HepG2 (cell line): ENCODE measurements at regions not wholly inside any gene's neighbourhood (a gene's known extent, or its start where the extent isn't known, plus 50 kb on each side); places are given as distances from the start of the nearest gene placed in this dataset.

ENCODE experiments used
- ATAC-seq: fragments of 200-7000 bp; cut with Tn5 transposase; 3 replicates; pipeline ENCODE4 v1.9.1; 2020; ENCODE audit warnings: mild to moderate bottlenecking, moderate library complexity
- BruUV-seq: library from RNA; stranded (reverse); fragments of 400-500 nt; replicated peaks from 2 replicates; lab custom pipeline; 2021; lab: Mats Ljungman, UMichigan
- CTCF ChIA-PET: fragments of 300-600 bp; formaldehyde crosslinking; extraction: SDS; loops from one replicate; lab custom pipeline; 2021; ENCODE audit warnings: low total read pairs, inconsistent platforms, low intra/inter-chr PET ratio; lab: Yijun Ruan, JAX
- POLR2A ChIA-PET: fragments of 350-600 bp; sonication (Branson Sonifier 250); formaldehyde crosslinking; loops from one replicate; lab custom pipeline; 2020; ENCODE audit warnings: antibody characterized with exemption, inconsistent platforms; lab: Yijun Ruan, JAX
- DNase-seq: peaks from one replicate; pipeline ENCODE4 v3.0.0-alpha.2; 2015; ENCODE audit warnings: low spot score
- FAIRE-seq: peaks from 3 replicates; lab custom pipeline; 2011; peaks lifted over from hg19 to GRCh38; lab: Jason Lieb, UNC
- H2AFZ ChIP-seq: one replicate; pipeline ENCODE4 v1.6.1; 2011; ENCODE audit warnings: low read length, inconsistent platforms
- H3K27ac ChIP-seq: fragments of 300-600 bp; 3 replicates; pipeline ENCODE4 v1.8.0; 2011; ENCODE audit warnings: mixed run types, mild to moderate bottlenecking, mixed read lengths, low read length, inconsistent platforms; ENCODE audit not compliant: insufficient read depth; ENCODE audit errors: extremely low read length
- H3K27me3 ChIP-seq, 2 experiments: fragments of 200-600 bp in 1 of 2; 2 replicates in 1 of 2; 3 replicates in 1 of 2; pipeline versions ENCODE4 v1.6.0 to v1.8.0; 2011; ENCODE audit warnings: low read length in 2 of 2, mild to moderate bottlenecking in 2 of 2, moderate library complexity in 2 of 2, inconsistent platforms in 1 of 2; ENCODE audit not compliant: insufficient read depth in 2 of 2, control insufficient read depth in 1 of 2
- H3K36me3 ChIP-seq, 2 experiments: fragments of 200-600 bp in 1 of 2; replicated peaks in 1 of 2; 2 replicates in 1 of 2; 3 replicates in 1 of 2; pipeline versions ENCODE4 v1.5.1 to v1.8.0; 2011; ENCODE audit warnings: low read length in 2 of 2, inconsistent platforms in 1 of 2; ENCODE audit not compliant: insufficient read depth in 2 of 2, control insufficient read depth in 1 of 2
- H3K4me1 ChIP-seq: 2 replicates; pipeline ENCODE4 v1.5.1; 2012; ENCODE audit warnings: low read length, inconsistent platforms; ENCODE audit not compliant: insufficient read depth
- H3K4me2 ChIP-seq: 2 replicates; pipeline ENCODE4 v1.6.0; 2011; ENCODE audit warnings: low read depth, low read length, inconsistent platforms
- H3K4me3 ChIP-seq, 3 experiments: fragments of 200-600 bp in 1 of 3; sonication (generic), shearing (Covaris generic) in 1 of 3; replicated peaks in 1 of 3; 2 replicates each; pipeline ENCODE4 v1.5.1; 2011 to 2016; ENCODE audit warnings: low read length in 3 of 3, inconsistent platforms in 2 of 3, low read depth in 2 of 3, mild to moderate bottlenecking in 2 of 3, control low read depth in 1 of 3, mixed read lengths in 1 of 3; ENCODE audit not compliant: insufficient read depth in 1 of 3
- H3K79me2 ChIP-seq: one replicate; pipeline ENCODE4 v1.6.1; 2011; ENCODE audit warnings: low read length, inconsistent platforms; ENCODE audit not compliant: insufficient read depth
- H3K9ac ChIP-seq: 2 replicates; pipeline ENCODE4 v1.6.0; 2011; ENCODE audit warnings: mild to moderate bottlenecking, low read depth, low read length, inconsistent platforms; ENCODE audit not compliant: insufficient read depth
- H3K9me3 ChIP-seq: 2 replicates; pipeline ENCODE4 v1.5.1; 2012; ENCODE audit warnings: mild to moderate bottlenecking, low read length
- H4K20me1 ChIP-seq: 2 replicates; pipeline ENCODE4 v1.6.0; 2011; ENCODE audit warnings: inconsistent platforms, mild to moderate bottlenecking, low read length, moderate library complexity; ENCODE audit not compliant: insufficient read depth
- KDM6A ChIP-seq: IDR thresholded peaks from 2 replicates; pipeline ENCODE4 v1.6.1; 2016; ENCODE audit warnings: low read depth
- KLF6 ChIP-seq: IDR thresholded peaks from 2 replicates; pipeline ENCODE4 v1.8.0; 2016; ENCODE audit warnings: missing biosample characterization, missing genetic modification reagents
- MXI1 ChIP-seq: IDR thresholded peaks from 3 replicates; pipeline ENCODE4 v1.6.1; 2012; ENCODE audit warnings: low read depth, low read length, inconsistent platforms, borderline replicate concordance
- NCOR1 ChIP-seq: fragments of 200-600 bp; sonication (generic); IDR thresholded peaks from 2 replicates; pipeline ENCODE4 v1.7.0; 2017; ENCODE audit warnings: antibody characterized with exemption, low read length, borderline replicate concordance
- NPAS2 ChIP-seq: sonication (generic); formaldehyde crosslinking; IDR thresholded peaks from 2 replicates; pipeline ENCODE4 v1.8.0; 2022; ENCODE audit warnings: mild to moderate bottlenecking, missing genetic modification reagents, borderline replicate concordance
- PCBP1 ChIP-seq: fragments of 200-400 bp; formaldehyde crosslinking; IDR thresholded peaks from 2 replicates; pipeline ENCODE4 v1.6.1; 2017; ENCODE audit warnings: mild to moderate bottlenecking, low read depth, low read length, borderline replicate concordance
- PHF5A ChIP-seq: IDR thresholded peaks from one replicate; pipeline ENCODE4 v1.6.1; 2018; ENCODE audit warnings: low read depth, missing genetic modification reagents; ENCODE audit not compliant: unreplicated experiment
- REST ChIP-seq, 2 experiments: IDR thresholded peaks; 2 replicates each; pipeline ENCODE4 v1.6.1; 2011 to 2012; ENCODE audit warnings: low read length in 2 of 2, borderline replicate concordance in 1 of 2, low read depth in 1 of 2, mild to moderate bottlenecking in 1 of 2, moderate library complexity in 1 of 2
- SMAD9 ChIP-seq: sonication (generic); formaldehyde crosslinking; IDR thresholded peaks from 2 replicates; pipeline ENCODE4 v1.5.1; 2020; ENCODE audit warnings: mild to moderate bottlenecking, missing genetic modification reagents
- TAF15 ChIP-seq: fragments of 200-400 bp; formaldehyde crosslinking; IDR thresholded peaks from one replicate; pipeline ENCODE4 v1.6.1; 2018; ENCODE audit warnings: mild to moderate bottlenecking, low read depth, low read length; ENCODE audit not compliant: poor library complexity, severe bottlenecking
- ZBTB4 ChIP-seq: sonication (generic); formaldehyde crosslinking; IDR thresholded peaks from 2 replicates; pipeline ENCODE4 v1.4.0; 2020; ENCODE audit warnings: missing genetic modification reagents, mild to moderate bottlenecking, borderline replicate concordance
- ZFP36L2 ChIP-seq: sonication (generic); formaldehyde crosslinking; IDR thresholded peaks from 2 replicates; pipeline ENCODE4 v1.4.0; 2020; ENCODE audit warnings: missing genetic modification reagents
- ZMAT5 ChIP-seq: sonication (generic); formaldehyde crosslinking; IDR thresholded peaks from 2 replicates; pipeline ENCODE4 v1.5.0; 2020; ENCODE audit warnings: mild to moderate bottlenecking, low read depth, missing genetic modification reagents, borderline replicate concordance
- ZNF12 ChIP-seq: sonication (generic); formaldehyde crosslinking; IDR thresholded peaks from 2 replicates; pipeline ENCODE4 v1.5.0; 2020; ENCODE audit warnings: missing genetic modification reagents
- ZNF232 ChIP-seq: sonication (generic); formaldehyde crosslinking; IDR thresholded peaks from 2 replicates; pipeline ENCODE4 v1.4.0; 2020; ENCODE audit warnings: missing genetic modification reagents, borderline replicate concordance
- ZNF598 ChIP-seq: sonication (generic); formaldehyde crosslinking; IDR thresholded peaks from 2 replicates; pipeline ENCODE4 v1.5.1; 2020; ENCODE audit warnings: mild to moderate bottlenecking, missing genetic modification reagents, borderline replicate concordance
- ZNF883 ChIP-seq: sonication (generic); formaldehyde crosslinking; IDR thresholded peaks from 2 replicates; pipeline ENCODE4 v1.5.1; 2020; ENCODE audit warnings: mild to moderate bottlenecking, missing genetic modification reagents; ENCODE audit errors: not compliant biosample characterization
- WGBS: methylation state at CpG from one replicate; pipeline ENCODE4 v1.1.6; 2017; ENCODE audit warnings: low lambda C conversion rate; 5-methylcytosine and 5-hydroxymethylcytosine counted together
- in situ Hi-C: cut with HindIII; loops from 2 replicates; pipeline ENCODE4 v1.10.0; 2017; ENCODE audit warnings: low pct_unique_long_range_greater_than_20kb; ENCODE audit not compliant: extremely low pct_ligation_motif_present
- intact Hi-C: fragments of 100-400 bp; cut with micrococcal nuclease; formaldehyde crosslinking; loops from one replicate; pipeline ENCODE4 v1.10.0; 2022; ENCODE audit not compliant: unreplicated experiment

- TF ChIP-seq REST (IDR thresholded peaks at IDR 0.05; ENCODE audit: borderline replicate concordance in 1 of 2, low read depth in 1 of 2, low read length in 2 of 2) = no peak
- no peak for TF ChIP-seq NPAS2 (CRISPR knock-in tag)
- no peak for TF ChIP-seq KLF6 (CRISPR knock-in tag)
- TF ChIP-seq SMAD9 (CRISPR knock-in tag) = no peak
- TF ChIP-seq ZFP36L2 (CRISPR knock-in tag) = no peak
Measured at GRCh38 chr5:136717917-136718316, 352.6 kb upstream of the TRPC7 start (continued).

GRCh38 chr5:136714286-136714685, 348.9 kb upstream of the TRPC7 start:
- WGBS = 0% methylated on average over 1 of the region's 1 CpG
- ChIA-PET POLR2A (no interaction called here), CTCF (no interaction called here)
- Histone ChIP-seq H2AFZ (no peak overlapping the region), H3K9ac (no peak overlapping the region), H3K36me3 (no peaks in the 10 kb centered on the region), H4K20me1 (no peaks in the 10 kb centered on the region), H3K4me2 (no peak overlapping the region), H3K4me1 (no peaks in the 10 kb centered on the region), H3K9me3 (no peaks in the 10 kb centered on the region), H3K4me3 (no peak overlapping the region), H3K27me3 (no peaks in the 10 kb centered on the region), H3K27ac (no peak overlapping the region), H3K79me2 (no peaks in the 10 kb centered on the region)
- in situ Hi-C loops (no loop called here), intact Hi-C loops (no loop called here)
- no TSS peak for BruUV-seq
- no peak for ATAC-seq
- no peak for DNase-seq
- no peak for FAIRE-seq
- TF ChIP-seq ZBTB4 (CRISPR knock-in tag) (no peak), ZNF598 (CRISPR knock-in tag) (no peak), ZNF12 (CRISPR knock-in tag) (no peak), ZNF232 (no peak), ZNF883 (CRISPR knock-in tag) (no peak), KDM6A (CRISPR knock-in tag) (no peak), MXI1 (no peak), NCOR1 (no peak), TAF15 (no peak), PCBP1 (no peak), PHF5A (CRISPR knock-in tag) (no peak), ZMAT5 (CRISPR knock-in tag) (no peak)
